GM18870 (cell line): ENCODE measurements at regions not wholly inside any gene's neighbourhood (a gene's known extent, or its start where the extent isn't known, plus 50 kb on each side); places are given as distances from the start of the nearest gene placed in this dataset.
"Not testable (repeated sequence)": the region's sequence is repeated elsewhere in the genome, so short reads cannot be mapped to it uniquely, and the experiment has no call there.

Experiments used
- ATAC-seq: cut with Tn5 transposase; IDR thresholded peaks from one replicate; pipeline ENCODE4 v1.9.1; 2021; ENCODE audit warnings: moderate library complexity; ENCODE audit not compliant: unreplicated experiment

- no peak for ATAC-seq
Measured at GRCh38 chr2:175432021-175432420, 250.5 kb upstream of the ATP5MC3 start.

GRCh38 chr2:175431101-175431946, 249.8 kb upstream of the ATP5MC3 start:
- no peak for ATAC-seq

- ATAC-seq, result no peak
Measured at GRCh38 chr2:175430236-175430635, 248.7 kb upstream of the ATP5MC3 start.

GRCh38 chr2:175418224-175418835, 236.8 kb upstream of the ATP5MC3 start:
- ATAC-seq, result no peak

GRCh38 chr2:175414882-175415487, 233.5 kb upstream of the ATP5MC3 start:
- no peak for ATAC-seq

DNA sequence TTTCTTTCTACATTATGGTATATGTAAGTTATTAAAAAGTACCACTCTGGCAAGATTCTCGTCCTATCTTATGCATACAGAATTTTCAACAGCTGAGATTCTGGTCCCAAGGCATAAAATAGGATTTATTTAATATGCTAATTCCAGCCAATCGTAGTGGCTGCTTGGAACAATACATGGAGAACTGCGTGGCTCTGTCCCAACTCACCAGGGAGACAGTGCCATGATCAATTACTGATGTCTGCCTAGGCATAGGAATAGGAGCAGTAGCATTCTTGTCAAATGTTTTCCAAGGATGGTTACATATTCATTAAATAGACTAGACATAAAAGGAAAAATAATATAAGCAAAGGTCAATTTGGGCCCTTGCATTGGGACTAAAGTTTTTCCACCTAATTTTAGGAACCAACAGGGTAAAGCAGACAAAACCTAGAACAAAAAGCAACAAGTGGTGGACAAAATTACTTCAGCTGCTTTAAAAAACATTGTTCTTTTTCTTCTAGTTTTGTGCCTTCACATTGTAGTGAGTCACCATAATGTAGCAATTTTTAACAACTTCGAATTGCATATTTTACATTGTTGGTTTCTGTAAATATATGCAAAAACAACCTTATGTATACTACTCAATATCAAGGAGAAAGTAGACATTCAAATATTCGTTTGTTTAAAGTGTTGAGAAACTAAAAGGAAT, 232.8 kb upstream of the ATP5MC3 start:
- no peak for ATAC-seq

GRCh38 chr2:175410941-175411340, 229.4 kb upstream of the ATP5MC3 start:
- not testable (repeated sequence) for ATAC-seq

DNA sequence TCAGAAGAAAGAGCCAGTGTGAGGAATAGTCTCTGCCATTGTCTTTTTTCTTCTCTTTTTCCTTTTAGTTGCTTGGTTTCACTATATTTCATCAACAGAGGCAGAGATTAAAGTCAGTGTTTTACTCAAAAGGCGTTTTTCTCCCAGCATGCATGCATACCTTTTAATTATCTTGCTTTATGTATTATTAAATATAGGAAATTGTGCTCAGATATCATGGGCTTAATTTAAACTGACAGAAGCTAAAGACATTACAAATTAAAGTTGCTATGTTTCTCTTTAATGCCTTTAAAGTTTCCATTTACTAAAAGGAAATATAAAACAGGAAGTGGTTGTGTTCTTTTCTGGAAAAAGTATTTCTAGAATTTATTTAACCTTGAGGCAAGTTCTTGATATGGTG, 223.3 kb upstream of the ATP5MC3 start:
- no peak for ATAC-seq

DNA sequence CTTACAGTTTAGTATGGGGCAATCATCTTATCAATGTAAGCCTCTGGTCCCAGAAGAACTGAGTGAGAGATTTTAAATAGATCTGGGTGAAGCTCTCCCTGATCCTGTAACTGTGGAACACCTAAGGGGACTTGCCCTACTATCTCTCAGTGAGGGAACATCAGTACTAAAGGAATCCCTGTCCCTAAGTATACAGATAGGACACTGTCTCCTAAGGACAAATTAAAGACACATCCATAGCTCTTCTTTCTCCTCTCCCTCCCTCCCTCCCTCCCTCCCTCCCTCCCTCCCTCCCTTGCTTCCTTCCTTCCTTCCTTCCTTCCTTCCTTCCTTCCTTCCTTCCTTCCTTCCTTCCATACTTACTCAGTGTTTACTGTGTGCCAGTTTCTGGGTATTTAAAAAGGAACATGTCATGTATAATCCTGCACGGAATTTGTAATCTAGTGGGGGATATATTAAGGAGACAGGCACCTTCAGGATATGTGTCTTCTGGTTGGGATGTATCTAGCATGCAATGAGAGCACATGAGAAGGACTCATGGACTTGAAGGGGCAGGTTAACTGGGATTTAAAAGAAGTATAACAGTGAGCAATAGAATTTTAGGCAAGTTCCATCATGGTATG, 222.2 kb upstream of the ATP5MC3 start:
- no peak for ATAC-seq

DNA sequence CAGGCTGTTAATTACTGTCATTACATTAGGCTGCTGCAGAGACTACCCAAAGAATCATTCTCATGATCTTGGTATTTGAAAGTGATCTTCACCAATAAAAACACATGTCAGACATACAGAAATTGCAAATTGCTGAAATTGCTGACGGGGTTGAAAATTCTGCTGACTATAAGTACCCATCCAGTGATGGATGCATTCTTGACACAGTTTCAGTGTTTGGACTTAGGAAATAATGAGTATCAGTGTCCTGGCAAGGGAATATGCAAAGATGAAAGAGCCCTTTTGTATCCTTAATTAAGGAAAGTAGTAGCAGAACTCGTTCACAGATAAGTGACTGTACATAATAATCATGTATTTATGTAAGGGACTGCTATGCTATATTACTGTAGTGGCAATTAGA, 221.1 kb upstream of the ATP5MC3 start:
- no peak for ATAC-seq

DNA sequence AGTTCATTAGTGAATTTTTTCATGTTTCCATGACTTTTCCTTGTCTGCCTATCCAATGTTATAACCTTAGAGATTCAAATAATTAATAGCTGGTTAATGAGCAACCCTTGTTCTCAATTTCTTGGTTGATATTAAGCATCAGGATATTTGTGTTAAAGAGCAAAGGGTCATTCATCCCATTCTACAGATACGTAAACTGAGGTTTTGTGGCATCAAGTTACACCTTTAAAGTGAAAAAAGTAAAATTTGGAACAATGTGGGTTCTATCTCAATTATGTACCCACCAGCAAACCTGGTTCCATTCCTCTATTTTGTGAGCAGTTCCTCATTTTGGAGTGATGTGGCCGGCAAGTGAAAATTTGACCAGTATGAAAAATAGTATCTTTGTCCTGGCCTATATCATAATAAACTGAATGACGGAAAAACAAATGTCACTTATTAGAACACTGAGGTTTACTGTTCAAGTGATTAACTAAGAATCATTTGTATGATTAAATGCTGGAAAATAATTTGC, 220.5 kb upstream of the ATP5MC3 start:
- ATAC-seq, result no peak

DNA sequence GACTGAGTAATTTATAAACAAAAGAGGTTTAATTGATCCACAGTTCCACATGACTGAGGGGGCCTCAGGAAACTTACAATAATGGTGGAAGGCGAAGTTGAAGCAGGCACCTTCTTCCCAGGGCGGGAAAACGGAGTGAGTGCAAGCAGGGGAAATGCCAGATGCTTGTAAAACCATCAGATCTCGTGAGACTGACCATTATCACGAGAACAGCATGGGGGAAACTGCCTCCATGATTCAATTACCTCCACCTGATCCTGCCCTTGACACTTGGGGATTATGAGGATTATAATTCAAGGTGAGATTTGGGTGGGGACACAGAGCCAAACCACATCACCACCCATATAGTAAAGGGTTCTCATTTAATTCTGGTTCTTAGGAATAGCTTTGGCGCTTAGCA, 219.5 kb upstream of the ATP5MC3 start:
- ATAC-seq, result no peak

GRCh38 chr2:175399326-175399725, 217.8 kb upstream of the ATP5MC3 start:
- no peak for ATAC-seq

- no peak for ATAC-seq
Measured at GRCh38 chr2:175398848-175399247, 217.3 kb upstream of the ATP5MC3 start.

DNA sequence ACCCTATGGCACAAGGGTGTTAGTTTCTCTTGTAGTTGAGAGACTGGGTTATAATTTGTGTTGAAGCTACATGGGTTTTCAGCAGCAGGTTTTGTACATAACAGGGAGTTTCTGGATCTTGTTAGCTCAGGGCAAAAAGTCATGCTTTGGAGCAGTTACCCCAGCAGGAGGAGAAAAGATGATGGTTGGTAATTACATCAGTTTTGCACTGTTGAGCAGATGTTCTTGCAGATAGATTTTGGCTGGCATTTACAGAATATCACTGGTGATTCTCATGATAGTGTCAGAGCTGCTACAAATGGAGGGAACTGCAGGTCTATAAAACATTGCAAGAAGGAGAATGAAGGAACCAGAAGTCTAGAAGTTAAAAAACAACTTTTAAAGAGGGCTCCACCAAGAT, 215.2 kb upstream of the ATP5MC3 start:
- no peak for ATAC-seq

DNA sequence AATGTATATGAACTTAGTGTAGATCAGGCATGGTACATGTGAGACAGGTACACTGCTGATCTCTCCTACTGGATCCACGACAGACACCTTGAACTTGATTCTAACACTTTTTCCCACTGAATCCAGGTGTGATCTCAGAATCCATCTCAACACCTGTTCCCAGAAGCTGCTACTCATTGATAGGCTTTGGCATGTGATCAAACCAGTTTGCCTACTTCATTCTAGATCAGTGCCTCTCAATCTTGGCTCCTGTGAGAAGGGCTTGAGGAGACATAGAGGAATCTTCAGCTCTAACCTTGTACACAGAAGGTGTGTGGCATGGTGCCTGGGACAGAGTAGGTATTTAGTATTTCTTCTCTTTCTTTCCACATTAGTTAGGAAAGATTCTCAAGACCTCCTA, 212.3 kb upstream of the ATP5MC3 start:
- ATAC-seq, result no peak

DNA sequence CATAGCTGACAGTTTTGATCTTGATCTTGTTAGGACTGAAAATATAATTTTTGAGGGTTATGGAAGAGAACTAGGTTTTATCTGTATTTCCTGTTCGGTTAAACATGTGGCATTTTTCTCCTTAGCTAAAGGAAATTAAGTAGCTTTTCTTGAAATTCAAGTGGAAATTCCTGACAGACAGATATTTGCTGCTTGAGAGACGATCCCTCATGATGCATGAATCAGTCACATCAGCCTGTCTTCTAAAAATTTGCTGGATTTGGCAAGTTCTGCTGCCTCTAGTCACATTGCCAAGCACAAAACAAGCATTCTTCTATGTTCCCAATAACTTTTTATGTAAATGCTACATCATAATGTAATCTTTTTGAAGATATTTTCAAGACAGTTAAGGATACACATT, 201.8 kb upstream of the ATP5MC3 start:
- ATAC-seq, result no peak

DNA sequence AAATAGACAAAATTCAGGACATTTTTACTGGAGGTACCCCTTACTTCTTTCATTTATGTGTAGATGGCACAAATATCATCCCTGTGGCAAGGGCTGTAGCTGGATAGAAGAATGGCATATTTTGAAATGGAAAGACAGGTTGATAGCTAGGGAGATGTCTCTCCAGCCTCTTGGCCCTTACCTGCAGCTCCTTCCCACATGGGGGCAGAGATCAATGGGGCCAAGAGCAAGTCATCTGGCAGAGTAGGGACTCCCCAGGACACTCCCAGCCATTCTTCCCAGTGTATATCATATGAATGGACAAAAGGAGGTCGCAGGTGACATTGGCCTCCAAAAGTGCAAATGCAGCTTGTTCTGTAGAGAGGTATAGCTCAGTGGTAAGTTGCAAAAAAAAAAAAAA, 192.2 kb upstream of the ATP5MC3 start:
- no peak for ATAC-seq

- no peak for ATAC-seq
Measured at GRCh38 chr2:175372704-175373701, 191.5 kb upstream of the ATP5MC3 start.

GRCh38 chr2:175371378-175371777, 189.9 kb upstream of the ATP5MC3 start:
- no peak for ATAC-seq
